ENCODE measurements at regions not wholly inside any gene's neighbourhood (a gene's known extent, or its start where the extent isn't known, plus 50 kb on each side); places are given as distances from the start of the nearest gene placed in this dataset.

DNA sequence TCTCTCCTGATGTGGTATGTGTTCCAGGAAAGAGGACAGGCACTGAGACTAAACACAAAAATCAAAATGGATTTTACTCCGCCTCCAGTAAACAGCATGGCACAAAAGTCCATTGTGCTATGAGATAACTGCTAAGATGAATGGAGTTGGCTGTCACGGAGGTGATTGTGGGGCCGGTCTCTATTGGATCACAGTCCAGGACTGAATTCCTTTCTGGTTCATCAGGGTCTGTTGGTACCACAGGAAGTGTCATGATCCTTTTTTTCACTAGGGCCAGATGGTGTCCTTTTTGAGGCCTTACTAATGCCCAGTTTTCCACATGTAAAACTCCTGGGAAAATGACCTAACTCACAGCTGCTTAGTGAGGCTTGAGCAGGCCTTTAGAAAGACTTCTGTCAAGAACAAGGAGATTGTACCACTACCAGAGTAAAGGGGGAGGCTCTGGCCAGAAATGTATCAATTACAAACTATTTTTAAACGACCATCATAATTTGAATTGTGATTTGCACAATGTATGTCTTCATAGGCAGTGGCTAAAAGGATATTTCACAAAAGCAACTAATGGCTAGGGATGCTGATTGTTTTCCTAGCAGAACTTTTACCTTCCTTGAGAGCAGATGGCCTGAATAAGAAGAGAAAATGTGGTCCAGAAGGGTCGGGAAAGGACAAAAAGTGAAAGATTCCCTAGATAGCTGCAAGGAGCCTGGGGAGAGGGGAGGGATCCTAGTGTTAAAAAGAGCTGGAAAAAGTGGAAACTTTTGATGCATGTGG, 192.2 kb upstream of the POU3F2 start:
- no peak overlapping the region for H3K27ac ChIP-seq (ENCODE audit: low read depth, low read length, poor library complexity, severe bottlenecking)
- H3K4me1 ChIP-seq (ENCODE audit: insufficient read depth, low read length, poor library complexity, severe bottlenecking): no peaks in the 10 kb centered on the region
- intact Hi-C loops (cut with micrococcal nuclease; ENCODE audit: unreplicated experiment): no loop called here
- CTCF ChIA-PET: no interaction called here
- H3K27me3 ChIP-seq (replicated peaks; ENCODE audit: insufficient read depth, low read depth, low read length, poor library complexity): no peaks in the 10 kb centered on the region
- BruUV-seq (replicated peaks): no TSS peak
- no peaks in the 10 kb centered on the region for H3K36me3 ChIP-seq (ENCODE audit: insufficient read depth, low read length, poor library complexity, severe bottlenecking)
- TF ChIP-seq EZH2 (IDR thresholded peaks at IDR 0.05; ENCODE audit: borderline replicate concordance, low read depth, low read length, poor library complexity, severe bottlenecking): no peak
- TF ChIP-seq, protein P1, sequence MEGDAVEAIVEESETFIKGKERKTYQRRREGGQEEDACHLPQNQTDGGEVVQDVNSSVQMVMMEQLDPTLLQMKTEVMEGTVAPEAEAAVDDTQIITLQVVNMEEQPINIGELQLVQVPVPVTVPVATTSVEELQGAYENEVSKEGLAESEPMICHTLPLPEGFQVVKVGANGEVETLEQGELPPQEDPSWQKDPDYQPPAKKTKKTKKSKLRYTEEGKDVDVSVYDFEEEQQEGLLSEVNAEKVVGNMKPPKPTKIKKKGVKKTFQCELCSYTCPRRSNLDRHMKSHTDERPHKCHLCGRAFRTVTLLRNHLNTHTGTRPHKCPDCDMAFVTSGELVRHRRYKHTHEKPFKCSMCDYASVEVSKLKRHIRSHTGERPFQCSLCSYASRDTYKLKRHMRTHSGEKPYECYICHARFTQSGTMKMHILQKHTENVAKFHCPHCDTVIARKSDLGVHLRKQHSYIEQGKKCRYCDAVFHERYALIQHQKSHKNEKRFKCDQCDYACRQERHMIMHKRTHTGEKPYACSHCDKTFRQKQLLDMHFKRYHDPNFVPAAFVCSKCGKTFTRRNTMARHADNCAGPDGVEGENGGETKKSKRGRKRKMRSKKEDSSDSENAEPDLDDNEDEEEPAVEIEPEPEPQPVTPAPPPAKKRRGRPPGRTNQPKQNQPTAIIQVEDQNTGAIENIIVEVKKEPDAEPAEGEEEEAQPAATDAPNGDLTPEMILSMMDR (conservative IDR thresholded peaks at IDR 0.05; ENCODE audit: low read depth, low read length): no peak
- no peaks in the 10 kb centered on the region for H3K9me3 ChIP-seq (ENCODE audit: low read depth, low read length, poor library complexity, severe bottlenecking)
- H3K4me3 ChIP-seq (ENCODE audit: low read depth, low read length, poor library complexity, severe bottlenecking): no peak overlapping the region
- DNase-seq (ENCODE audit: low spot score): no peak
- POLR2A ChIA-PET (ENCODE audit: low non-redundant PET): no interaction called here

GRCh38 chr6:98644063-98644462, 190.3 kb upstream of the POU3F2 start:
- no peak for TF ChIP-seq EZH2 (IDR thresholded peaks at IDR 0.05; ENCODE audit: borderline replicate concordance, low read depth, low read length, poor library complexity, severe bottlenecking)
- TF ChIP-seq, protein P1 (conservative IDR thresholded peaks at IDR 0.05; ENCODE audit: low read depth, low read length): no peak
- Histone ChIP-seq H3K4me1 (ENCODE audit: insufficient read depth, low read length, poor library complexity, severe bottlenecking) (no peaks in the 10 kb centered on the region), H3K4me3 (ENCODE audit: low read depth, low read length, poor library complexity, severe bottlenecking) (no peak overlapping the region), H3K27me3 (replicated peaks; ENCODE audit: insufficient read depth, low read depth, low read length, poor library complexity) (no peaks in the 10 kb centered on the region), H3K9me3 (ENCODE audit: low read depth, low read length, poor library complexity, severe bottlenecking) (no peaks in the 10 kb centered on the region), H3K27ac (ENCODE audit: low read depth, low read length, poor library complexity, severe bottlenecking) (no peak overlapping the region), H3K36me3 (ENCODE audit: insufficient read depth, low read length, poor library complexity, severe bottlenecking) (no peaks in the 10 kb centered on the region)
- ChIA-PET CTCF (no interaction called here), POLR2A (ENCODE audit: low non-redundant PET) (no interaction called here)
- BruUV-seq (replicated peaks): no TSS peak
- DNase-seq (ENCODE audit: low spot score): no peak
- intact Hi-C loops (cut with micrococcal nuclease; ENCODE audit: unreplicated experiment): no loop called here

DNA sequence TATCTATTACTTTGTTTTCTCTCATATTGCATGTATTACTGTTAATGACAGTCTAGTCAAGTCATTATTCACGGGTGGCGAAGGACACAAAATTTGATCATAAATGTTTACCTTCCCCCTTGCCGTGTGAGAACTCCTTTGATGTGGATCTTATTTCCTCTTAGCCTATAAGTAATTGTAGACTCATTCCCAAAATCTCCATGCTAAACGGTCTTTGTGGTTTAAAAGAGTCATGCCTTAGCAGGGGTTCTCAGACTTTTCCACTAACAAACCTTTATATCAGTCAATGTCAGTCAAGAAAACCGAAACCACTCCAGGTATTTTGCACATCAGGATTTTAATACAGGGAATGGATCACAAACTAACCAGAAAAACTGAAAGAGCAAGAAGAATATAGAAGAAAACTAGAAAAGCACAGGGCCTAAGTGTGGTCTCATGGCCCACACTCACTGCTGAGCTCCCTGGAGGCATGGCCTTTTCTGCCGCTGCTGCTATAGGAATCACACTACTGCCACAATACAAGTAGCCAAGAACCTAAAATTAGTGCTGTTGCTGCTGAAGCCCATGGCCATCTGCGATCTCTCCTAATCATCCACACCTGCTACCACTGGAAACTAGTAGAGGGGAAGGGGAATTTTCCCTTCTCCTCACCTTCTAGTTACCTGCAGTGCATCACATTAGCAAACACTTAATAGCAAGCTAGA, 186.0 kb upstream of the POU3F2 start:
- TF ChIP-seq, protein P1 (conservative IDR thresholded peaks at IDR 0.05; ENCODE audit: low read depth, low read length): no peak
- TF ChIP-seq EZH2 (IDR thresholded peaks at IDR 0.05; ENCODE audit: borderline replicate concordance, low read depth, low read length, poor library complexity, severe bottlenecking): no peak
- Histone ChIP-seq H3K4me3 (ENCODE audit: low read depth, low read length, poor library complexity, severe bottlenecking) (no peak overlapping the region), H3K9me3 (ENCODE audit: low read depth, low read length, poor library complexity, severe bottlenecking) (no peaks in the 10 kb centered on the region), H3K27me3 (replicated peaks; ENCODE audit: insufficient read depth, low read depth, low read length, poor library complexity) (no peaks in the 10 kb centered on the region), H3K36me3 (ENCODE audit: insufficient read depth, low read length, poor library complexity, severe bottlenecking) (no peaks in the 10 kb centered on the region), H3K27ac (ENCODE audit: low read depth, low read length, poor library complexity, severe bottlenecking) (no peak overlapping the region), H3K4me1 (ENCODE audit: insufficient read depth, low read length, poor library complexity, severe bottlenecking) (no peaks in the 10 kb centered on the region)
- BruUV-seq (replicated peaks): no TSS peak
- intact Hi-C loops (cut with micrococcal nuclease; ENCODE audit: unreplicated experiment): no loop called here
- ChIA-PET CTCF (no interaction called here), POLR2A (ENCODE audit: low non-redundant PET) (no interaction called here)
- no peak for DNase-seq (ENCODE audit: low spot score)
